AG09309 (cell line): ENCODE measurements at regions not wholly inside any gene's neighbourhood (a gene's known extent, or its start where the extent isn't known, plus 50 kb on each side); places are given as distances from the start of the nearest gene placed in this dataset.

ENCODE experiments used
- DNase-seq: peaks from one replicate; pipeline ENCODE4 v3.0.0-alpha.2; 2010; ENCODE audit warnings: low read depth
- H3K4me3 ChIP-seq: 2 replicates; pipeline ENCODE4 v1.5.1; 2011; ENCODE audit warnings: mild to moderate bottlenecking, low read depth, low read length, moderate library complexity; ENCODE audit not compliant: control insufficient read depth
- TF ChIP-seq, protein P1 (sequence below): IDR thresholded peaks from 2 replicates; pipeline ENCODE4 v1.5.1; 2011; ENCODE audit warnings: mild to moderate bottlenecking, low read depth, low read length, inconsistent platforms; ENCODE audit not compliant: insufficient read depth, control insufficient read depth; ENCODE audit errors: missing control alignments

DNA sequence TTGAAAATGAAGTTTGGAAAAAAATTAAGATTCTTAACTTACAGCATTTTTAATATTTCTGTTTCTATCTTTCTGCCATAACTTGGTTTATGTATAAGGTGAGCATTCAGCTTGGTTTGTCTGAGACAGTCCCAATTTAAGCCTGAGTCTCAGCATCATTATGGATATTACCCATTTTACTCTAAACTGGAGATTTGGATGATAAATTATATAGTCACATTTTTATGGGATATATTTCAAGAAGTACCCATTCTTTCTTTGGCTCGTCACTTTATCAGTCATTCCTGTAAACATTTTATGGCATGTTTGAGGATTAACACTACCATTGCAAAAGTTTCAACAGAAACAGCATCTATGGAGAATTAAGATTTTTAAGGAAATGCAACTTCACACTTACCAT, 1129.0 kb upstream of the PCDH9 start:
- DNase-seq: no peak
- TF ChIP-seq, protein P1, sequence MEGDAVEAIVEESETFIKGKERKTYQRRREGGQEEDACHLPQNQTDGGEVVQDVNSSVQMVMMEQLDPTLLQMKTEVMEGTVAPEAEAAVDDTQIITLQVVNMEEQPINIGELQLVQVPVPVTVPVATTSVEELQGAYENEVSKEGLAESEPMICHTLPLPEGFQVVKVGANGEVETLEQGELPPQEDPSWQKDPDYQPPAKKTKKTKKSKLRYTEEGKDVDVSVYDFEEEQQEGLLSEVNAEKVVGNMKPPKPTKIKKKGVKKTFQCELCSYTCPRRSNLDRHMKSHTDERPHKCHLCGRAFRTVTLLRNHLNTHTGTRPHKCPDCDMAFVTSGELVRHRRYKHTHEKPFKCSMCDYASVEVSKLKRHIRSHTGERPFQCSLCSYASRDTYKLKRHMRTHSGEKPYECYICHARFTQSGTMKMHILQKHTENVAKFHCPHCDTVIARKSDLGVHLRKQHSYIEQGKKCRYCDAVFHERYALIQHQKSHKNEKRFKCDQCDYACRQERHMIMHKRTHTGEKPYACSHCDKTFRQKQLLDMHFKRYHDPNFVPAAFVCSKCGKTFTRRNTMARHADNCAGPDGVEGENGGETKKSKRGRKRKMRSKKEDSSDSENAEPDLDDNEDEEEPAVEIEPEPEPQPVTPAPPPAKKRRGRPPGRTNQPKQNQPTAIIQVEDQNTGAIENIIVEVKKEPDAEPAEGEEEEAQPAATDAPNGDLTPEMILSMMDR: no peak
- H3K4me3 ChIP-seq: no peak overlapping the region

DNA sequence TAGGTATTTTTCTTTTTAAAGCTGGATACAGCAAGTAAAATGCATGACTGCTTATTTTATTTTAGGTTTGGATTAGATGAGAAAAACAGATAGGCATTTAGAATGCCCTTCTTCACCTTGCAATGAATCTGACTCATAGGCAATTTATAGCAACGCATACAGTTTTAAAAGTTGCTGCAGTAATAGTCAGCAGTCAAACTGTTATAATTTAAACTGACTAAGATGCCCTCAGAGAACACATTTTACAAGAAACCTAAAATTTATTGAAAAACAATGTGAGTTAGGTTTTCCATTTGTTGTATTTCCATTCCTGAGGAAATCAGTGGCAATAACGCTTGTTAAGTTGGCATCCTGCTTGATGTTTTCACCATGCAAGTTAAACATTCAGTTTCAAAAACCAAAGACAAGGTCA, 1128.2 kb upstream of the PCDH9 start:
- DNase-seq: no peak
- H3K4me3 ChIP-seq: no peak overlapping the region
- TF ChIP-seq, protein P1: no peak

DNA sequence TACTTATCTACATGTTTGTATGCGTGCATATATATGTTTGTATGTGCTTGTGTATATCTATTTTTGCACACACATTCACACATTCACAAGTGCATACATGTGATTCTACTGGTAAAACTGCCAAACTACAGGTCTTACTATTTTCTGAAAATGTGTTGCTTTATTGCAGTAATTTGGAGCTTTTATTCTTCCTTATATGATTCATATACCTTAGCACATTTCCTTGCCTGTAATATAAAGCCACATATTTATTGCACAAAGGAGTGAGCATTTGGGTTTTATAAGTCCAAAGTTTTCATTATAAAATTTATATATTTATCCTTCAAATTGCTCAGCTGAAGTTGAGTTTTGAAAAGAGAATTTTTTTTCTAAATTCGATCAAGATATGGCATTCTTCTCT, 1120.4 kb upstream of the PCDH9 start:
- DNase-seq: no peak
- no peak overlapping the region for H3K4me3 ChIP-seq
- TF ChIP-seq, protein P1: no peak

DNA sequence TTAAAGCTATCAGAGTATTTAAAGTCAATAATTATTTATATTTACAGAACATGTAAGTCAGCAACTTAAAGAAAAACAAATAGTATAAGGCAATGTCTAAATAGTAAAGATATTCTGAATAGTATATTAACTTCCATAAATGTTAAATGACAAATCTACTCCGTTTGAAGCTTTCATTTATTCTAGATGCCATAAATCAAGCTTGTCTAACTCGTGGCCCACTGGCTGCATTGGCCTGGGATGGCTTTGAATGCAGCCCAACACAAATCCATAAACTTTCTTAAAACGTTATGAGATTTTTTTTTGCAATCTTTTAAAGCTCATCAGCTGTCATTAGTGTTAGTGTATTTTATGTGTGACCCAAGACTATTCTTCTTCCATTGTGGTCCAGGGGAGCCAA, 1117.1 kb upstream of the PCDH9 start:
- no peak overlapping the region for H3K4me3 ChIP-seq
- DNase-seq: no peak
- TF ChIP-seq, protein P1: no peak

DNA sequence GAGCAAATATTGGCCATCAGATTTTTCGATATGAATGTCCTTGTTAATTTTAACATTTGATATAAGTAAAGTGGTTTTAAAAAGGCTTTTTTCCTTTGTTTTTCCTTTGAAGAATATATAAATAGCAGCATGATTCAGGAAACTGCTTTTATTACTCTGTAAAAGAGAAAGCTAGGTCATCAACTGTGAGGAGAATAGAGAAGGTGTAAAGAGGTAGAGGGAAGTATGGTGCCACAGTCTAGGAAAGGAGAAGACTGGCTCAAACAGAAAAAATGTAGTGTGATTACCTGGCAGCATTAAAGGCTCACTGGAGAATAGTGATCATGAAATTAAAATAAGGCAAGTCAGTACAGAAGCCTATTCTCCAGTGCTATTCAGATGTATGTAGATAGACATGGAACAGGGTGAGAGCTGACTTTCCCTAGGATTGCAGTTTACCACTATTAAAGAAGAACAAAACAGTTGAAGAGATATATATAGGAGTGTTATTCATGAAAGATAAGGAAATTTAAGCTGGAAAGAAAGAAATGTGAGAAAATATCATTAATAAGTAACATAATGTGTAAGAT, 1115.9 kb upstream of the PCDH9 start:
- DNase-seq: no peak
- no peak overlapping the region for H3K4me3 ChIP-seq
- TF ChIP-seq, protein P1: no peak

DNA sequence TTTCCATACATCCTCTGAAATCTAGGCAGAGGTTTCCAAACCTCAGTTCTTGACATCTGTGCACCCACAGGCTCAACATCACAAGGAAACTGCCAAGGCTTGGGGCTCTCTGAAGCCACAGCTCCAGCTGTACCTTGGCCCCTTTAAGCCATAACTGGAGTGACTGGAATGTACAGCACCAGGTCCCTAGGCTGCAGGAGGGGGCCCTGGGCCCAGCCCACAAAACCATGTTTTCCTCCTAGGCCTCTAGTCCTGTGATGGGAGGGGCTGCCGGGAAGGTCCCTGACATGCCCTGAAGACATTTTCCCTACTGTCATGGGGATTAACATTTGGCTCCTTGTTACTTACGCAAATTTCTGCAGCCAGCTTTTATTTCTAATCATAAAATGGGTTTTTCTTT, 1093.0 kb upstream of the PCDH9 start:
- no peak overlapping the region for H3K4me3 ChIP-seq
- TF ChIP-seq, protein P1: no peak
- DNase-seq: no peak

DNA sequence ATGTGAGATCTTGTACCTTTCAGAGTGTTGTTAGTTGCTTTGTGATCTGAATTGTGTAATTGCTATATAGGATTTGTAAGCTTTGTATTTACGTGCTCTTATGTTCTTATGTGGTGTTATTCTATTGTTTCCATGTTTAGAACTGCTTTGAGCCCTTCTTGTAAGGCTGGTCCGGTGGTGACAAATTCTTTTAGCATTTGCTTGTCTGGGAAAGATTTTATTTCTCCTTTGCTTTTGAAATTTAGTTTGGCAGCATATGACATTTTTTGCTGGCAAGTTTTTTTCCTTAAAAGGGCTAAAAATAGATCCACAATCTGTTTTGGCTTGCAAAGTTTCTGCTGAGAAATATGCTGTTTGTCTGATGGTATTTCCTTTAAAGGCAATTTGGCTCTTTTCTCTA, 1089.2 kb upstream of the PCDH9 start:
- TF ChIP-seq, protein P1: no peak
- H3K4me3 ChIP-seq: no peak overlapping the region
- no peak for DNase-seq
